GM18517 (cell line): ENCODE measurements at regions not wholly inside any gene's neighbourhood (a gene's known extent, or its start where the extent isn't known, plus 50 kb on each side); places are given as distances from the start of the nearest gene placed in this dataset.
"Not testable (repeated sequence)": the region's sequence is repeated elsewhere in the genome, so short reads cannot be mapped to it uniquely, and the experiment has no call there.

ENCODE experiments used
- ATAC-seq: cut with Tn5 transposase; IDR thresholded peaks from one replicate; pipeline ENCODE4 v1.9.1; 2021; ENCODE audit warnings: mild to moderate bottlenecking, moderate library complexity; ENCODE audit not compliant: unreplicated experiment

- not testable (repeated sequence) for ATAC-seq
Observed at GRCh38 chr18:76611750-76612045, 116.7 kb upstream of the ZNF516 start.

- ATAC-seq: no peak
Observed at GRCh38 chr18:76610933-76611749, 116.1 kb upstream of the ZNF516 start.

- no peak for ATAC-seq
Observed at GRCh38 chr18:76610012-76610411, 115.0 kb upstream of the ZNF516 start.

- ATAC-seq: no peak
Observed at GRCh38 chr18:76605341-76605929, 110.4 kb upstream of the ZNF516 start.

- ATAC-seq: no peak
Observed at GRCh38 chr18:76604935-76605240, 109.8 kb upstream of the ZNF516 start.

- ATAC-seq: no peak
Observed at GRCh38 chr18:76604108-76604934, 109.3 kb upstream of the ZNF516 start.

- no peak for ATAC-seq
Observed at GRCh38 chr18:76602191-76602590, 107.1 kb upstream of the ZNF516 start.

- ATAC-seq: not testable (repeated sequence)
Observed at GRCh38 chr18:76600076-76600475, 105.0 kb upstream of the ZNF516 start.

- ATAC-seq: no peak
Observed at GRCh38 chr18:76594966-76595365, 99.9 kb upstream of the ZNF516 start.

GRCh38 chr18:76593843-76594242, 98.8 kb upstream of the ZNF516 start:
- ATAC-seq: no peak

GRCh38 chr18:76592981-76593381, 97.9 kb upstream of the ZNF516 start:
- ATAC-seq: no peak

GRCh38 chr18:76592096-76592495, 97.1 kb upstream of the ZNF516 start:
- ATAC-seq: no peak

- ATAC-seq: no peak
Observed at GRCh38 chr18:76589866-76590265, 94.8 kb upstream of the ZNF516 start.

- ATAC-seq: no peak
Observed at GRCh38 chr18:76589316-76589715, 94.3 kb upstream of the ZNF516 start.

- no peak for ATAC-seq
Observed at GRCh38 chr18:76588601-76589226, 93.7 kb upstream of the ZNF516 start.

- no peak for ATAC-seq
Observed at GRCh38 chr18:76587879-76588271, 92.8 kb upstream of the ZNF516 start.

- ATAC-seq: no peak
Observed at GRCh38 chr18:76587147-76587878, 92.3 kb upstream of the ZNF516 start.

- ATAC-seq: no peak
Observed at GRCh38 chr18:76584414-76585310, 89.6 kb upstream of the ZNF516 start.

- no peak for ATAC-seq
Observed at GRCh38 chr18:76581261-76581660, 86.2 kb upstream of the ZNF516 start.
